ENCODE measurements at regions not wholly inside any gene's neighbourhood (a gene's known extent, or its start where the extent isn't known, plus 50 kb on each side); places are given as distances from the start of the nearest gene placed in this dataset.
"Not testable (repeated sequence)": the region's sequence is repeated elsewhere in the genome, so short reads cannot be mapped to it uniquely, and the experiment has no call there.

DNA sequence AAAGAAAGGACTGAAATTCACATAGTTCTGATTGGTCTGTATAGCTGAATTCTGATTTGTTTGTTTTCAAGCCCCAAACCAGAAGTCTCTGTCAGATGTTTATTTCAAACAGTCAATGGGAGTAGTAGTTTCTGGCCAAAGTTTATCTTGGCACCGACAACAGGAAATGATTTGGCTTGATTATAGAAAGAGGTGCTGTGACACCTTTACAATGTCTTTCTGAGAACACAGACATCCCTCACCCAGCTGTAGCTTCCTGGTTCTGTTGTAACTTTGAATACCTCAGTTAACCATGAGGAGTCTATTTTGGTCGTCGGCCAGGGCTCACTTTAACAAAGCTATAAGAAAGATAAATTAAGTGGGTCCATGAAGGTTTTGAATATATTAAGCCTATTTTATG, 545.0 kb upstream of the ZNF804A start:
- H3K27me3 Mint-ChIP-seq = no peaks in the 10 kb centered on the region
- H3K36me3 Mint-ChIP-seq = no peaks in the 10 kb centered on the region
- no peaks in the 10 kb centered on the region for H3K9me3 Mint-ChIP-seq
- TF ChIP-seq, protein P1, sequence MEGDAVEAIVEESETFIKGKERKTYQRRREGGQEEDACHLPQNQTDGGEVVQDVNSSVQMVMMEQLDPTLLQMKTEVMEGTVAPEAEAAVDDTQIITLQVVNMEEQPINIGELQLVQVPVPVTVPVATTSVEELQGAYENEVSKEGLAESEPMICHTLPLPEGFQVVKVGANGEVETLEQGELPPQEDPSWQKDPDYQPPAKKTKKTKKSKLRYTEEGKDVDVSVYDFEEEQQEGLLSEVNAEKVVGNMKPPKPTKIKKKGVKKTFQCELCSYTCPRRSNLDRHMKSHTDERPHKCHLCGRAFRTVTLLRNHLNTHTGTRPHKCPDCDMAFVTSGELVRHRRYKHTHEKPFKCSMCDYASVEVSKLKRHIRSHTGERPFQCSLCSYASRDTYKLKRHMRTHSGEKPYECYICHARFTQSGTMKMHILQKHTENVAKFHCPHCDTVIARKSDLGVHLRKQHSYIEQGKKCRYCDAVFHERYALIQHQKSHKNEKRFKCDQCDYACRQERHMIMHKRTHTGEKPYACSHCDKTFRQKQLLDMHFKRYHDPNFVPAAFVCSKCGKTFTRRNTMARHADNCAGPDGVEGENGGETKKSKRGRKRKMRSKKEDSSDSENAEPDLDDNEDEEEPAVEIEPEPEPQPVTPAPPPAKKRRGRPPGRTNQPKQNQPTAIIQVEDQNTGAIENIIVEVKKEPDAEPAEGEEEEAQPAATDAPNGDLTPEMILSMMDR (conservative IDR thresholded peaks at IDR 0.05) = no peak
- no peaks in the 10 kb centered on the region for H3K4me1 Mint-ChIP-seq (ENCODE audit: unreplicated experiment)
- no peak overlapping the region for H3K4me3 Mint-ChIP-seq
- DNase-seq (ENCODE audit: extremely low spot score, unreplicated experiment) = no peak
- H3K27ac Mint-ChIP-seq = no peak overlapping the region

DNA sequence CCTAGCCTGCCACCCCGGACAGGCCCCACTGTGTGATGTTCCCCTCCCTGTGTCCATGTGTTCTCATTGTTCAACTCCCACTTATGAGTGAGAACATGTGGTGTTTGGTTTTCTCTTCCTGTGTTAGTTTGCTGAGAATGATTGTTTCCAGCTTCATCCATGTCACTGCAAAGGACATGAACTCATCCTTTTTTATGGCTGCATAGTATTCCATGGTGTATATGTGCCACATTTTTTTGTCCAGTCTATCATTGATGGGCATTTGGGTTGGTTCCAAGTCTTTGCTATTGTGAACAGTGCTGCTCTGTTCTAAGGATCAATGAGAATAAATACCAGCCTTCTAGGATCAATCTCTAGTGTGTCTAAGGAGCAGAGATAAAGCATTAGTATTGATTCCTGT, 543.9 kb upstream of the ZNF804A start:
- not testable (repeated sequence) for H3K4me3 Mint-ChIP-seq; H3K4me1 Mint-ChIP-seq (ENCODE audit: unreplicated experiment); H3K9me3 Mint-ChIP-seq; DNase-seq (ENCODE audit: extremely low spot score, unreplicated experiment); H3K36me3 Mint-ChIP-seq; H3K27ac Mint-ChIP-seq; H3K27me3 Mint-ChIP-seq

DNA sequence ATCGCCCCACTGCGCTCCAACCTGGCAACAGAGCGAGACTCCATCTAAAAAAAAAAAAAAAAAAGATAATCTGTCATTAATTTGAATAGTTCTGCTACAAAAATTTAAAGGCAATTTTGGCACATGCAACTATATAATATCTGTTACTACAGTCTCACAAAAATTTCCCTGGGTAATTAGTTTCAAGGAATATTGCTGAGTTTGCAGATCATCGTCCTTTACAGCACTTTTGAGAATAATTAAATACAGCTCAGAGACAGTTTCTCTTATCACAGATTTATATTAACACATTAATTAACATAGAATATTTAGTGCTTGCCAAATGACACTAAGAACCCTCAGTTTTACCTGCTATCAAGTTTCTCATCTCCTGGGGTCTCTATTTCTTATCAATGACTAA, 540.4 kb upstream of the ZNF804A start:
- H3K4me3 Mint-ChIP-seq = no peak overlapping the region
- TF ChIP-seq, protein P1 (conservative IDR thresholded peaks at IDR 0.05) = no peak
- H3K27me3 Mint-ChIP-seq = no peaks in the 10 kb centered on the region
- H3K27ac Mint-ChIP-seq = no peak overlapping the region
- H3K36me3 Mint-ChIP-seq = no peaks in the 10 kb centered on the region
- no peaks in the 10 kb centered on the region for H3K9me3 Mint-ChIP-seq
- no peaks in the 10 kb centered on the region for H3K4me1 Mint-ChIP-seq (ENCODE audit: unreplicated experiment)
- DNase-seq (ENCODE audit: extremely low spot score, unreplicated experiment) = no peak

DNA sequence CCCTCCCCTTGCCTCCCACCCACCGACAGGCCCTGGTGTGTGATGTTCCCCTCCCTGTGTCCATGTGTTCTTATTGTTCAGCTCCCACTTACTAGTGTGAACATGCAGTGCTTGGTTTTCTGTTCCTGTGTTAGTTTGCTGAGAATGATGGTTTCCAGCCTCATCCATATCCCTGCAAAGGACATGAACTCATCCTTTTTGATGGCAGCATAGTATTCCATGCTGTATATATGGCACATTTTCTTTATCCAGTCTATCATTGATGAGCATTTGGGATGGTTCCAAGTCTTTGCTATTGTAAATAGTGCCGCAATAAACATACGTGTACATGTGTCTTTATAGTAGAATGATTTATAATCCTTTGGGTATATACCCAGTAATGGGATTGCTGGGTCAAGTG, 538.1 kb upstream of the ZNF804A start:
- not testable (repeated sequence) for H3K4me1 Mint-ChIP-seq (ENCODE audit: unreplicated experiment); H3K4me3 Mint-ChIP-seq; H3K27me3 Mint-ChIP-seq; DNase-seq (ENCODE audit: extremely low spot score, unreplicated experiment); H3K27ac Mint-ChIP-seq; H3K36me3 Mint-ChIP-seq; H3K9me3 Mint-ChIP-seq

DNA sequence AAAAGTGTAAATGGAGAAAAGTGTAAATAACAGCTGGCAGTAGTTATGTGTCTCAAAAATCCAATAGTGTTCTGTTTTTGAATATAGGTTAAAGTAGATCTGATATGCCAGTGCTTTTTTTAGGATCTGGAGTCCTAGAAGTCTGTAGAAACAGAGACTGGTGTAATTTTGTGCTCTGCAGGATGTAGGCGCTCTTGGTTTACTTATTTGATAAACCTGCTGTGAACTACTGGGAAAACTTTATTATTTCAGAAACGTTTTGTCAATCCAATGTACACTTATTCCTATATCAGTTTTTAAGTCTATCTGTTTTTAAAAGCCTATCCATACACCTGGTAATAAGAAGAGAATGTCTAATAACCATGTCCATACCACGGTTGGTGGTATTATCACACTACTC, 530.8 kb upstream of the ZNF804A start:
- Mint-ChIP-seq H3K27me3 (no peaks in the 10 kb centered on the region), H3K9me3 (no peaks in the 10 kb centered on the region), H3K27ac (no peak overlapping the region), H3K36me3 (no peaks in the 10 kb centered on the region), H3K4me1 (ENCODE audit: unreplicated experiment) (no peaks in the 10 kb centered on the region), H3K4me3 (no peak overlapping the region)
- TF ChIP-seq, protein P1 (conservative IDR thresholded peaks at IDR 0.05) = no peak
- no peak for DNase-seq (ENCODE audit: extremely low spot score, unreplicated experiment)

DNA sequence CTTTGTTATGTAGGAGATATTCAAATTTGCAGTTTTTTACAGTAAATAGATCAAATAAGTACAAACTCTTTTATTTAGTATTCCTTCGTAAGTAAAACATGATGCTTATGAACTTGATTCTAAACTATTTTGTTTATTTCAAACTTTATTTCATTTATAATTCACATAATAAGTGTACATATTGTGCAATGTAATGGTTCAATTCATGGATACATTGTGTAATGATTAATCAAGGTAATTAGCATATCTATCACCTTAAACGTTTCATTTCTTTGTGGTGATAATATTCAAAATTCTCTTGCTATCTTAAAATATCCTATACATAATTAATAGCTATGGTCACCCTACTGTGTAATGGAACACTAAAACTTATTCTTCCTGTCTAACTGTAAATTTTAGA, 525.9 kb upstream of the ZNF804A start:
- no peaks in the 10 kb centered on the region for H3K27me3 Mint-ChIP-seq
- H3K4me3 Mint-ChIP-seq = no peak overlapping the region
- no peaks in the 10 kb centered on the region for H3K9me3 Mint-ChIP-seq
- H3K36me3 Mint-ChIP-seq = no peaks in the 10 kb centered on the region
- no peak overlapping the region for H3K27ac Mint-ChIP-seq
- no peak for DNase-seq (ENCODE audit: extremely low spot score, unreplicated experiment)
- H3K4me1 Mint-ChIP-seq (ENCODE audit: unreplicated experiment) = no peaks in the 10 kb centered on the region
- TF ChIP-seq, protein P1 (conservative IDR thresholded peaks at IDR 0.05) = no peak

DNA sequence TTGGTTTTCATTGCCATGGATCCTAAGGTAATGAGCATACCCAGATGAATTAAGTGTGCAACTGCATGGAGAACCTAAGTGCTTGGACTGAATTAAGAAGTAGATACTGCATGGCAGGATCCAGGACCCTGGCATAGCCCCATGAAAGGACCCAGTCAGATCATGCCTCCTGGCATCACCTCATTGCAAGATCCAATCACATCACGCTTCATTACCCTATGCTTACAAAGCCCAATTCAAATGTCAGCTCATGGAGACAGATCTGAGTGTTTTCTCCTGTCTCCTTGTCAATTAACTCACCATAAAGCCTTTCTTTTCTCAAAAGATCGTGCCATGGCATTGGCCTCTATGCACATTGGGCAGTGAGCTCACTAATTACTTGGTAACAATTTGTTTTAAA, 519.8 kb upstream of the ZNF804A start:
- Mint-ChIP-seq H3K4me3 (no peak overlapping the region), H3K9me3 (no peaks in the 10 kb centered on the region), H3K27me3 (no peaks in the 10 kb centered on the region), H3K36me3 (no peaks in the 10 kb centered on the region), H3K27ac (no peak overlapping the region), H3K4me1 (ENCODE audit: unreplicated experiment) (no peaks in the 10 kb centered on the region)
- no peak for DNase-seq (ENCODE audit: extremely low spot score, unreplicated experiment)
- TF ChIP-seq, protein P1 (conservative IDR thresholded peaks at IDR 0.05) = no peak

Measured in type B pancreatic cell (in vitro differentiated cells).